Hematopoietic multipotent progenitor cell treated with erythropoietin and hydrocortisone succinate and interleukin-3 and kit ligand, for 8 days (in vitro differentiated cells): ENCODE measurements at regions not wholly inside any gene's neighbourhood (a gene's known extent, or its start where the extent isn't known, plus 50 kb on each side); places are given as distances from the start of the nearest gene placed in this dataset.
A peak's percentile ranks its signal among the peaks of the same experiment; 100 is the strongest.
"Not testable (repeated sequence)": the region's sequence is repeated elsewhere in the genome, so short reads cannot be mapped to it uniquely, and the experiment has no call there.

ENCODE experiments used
- DNase-seq: peaks from one replicate; pipeline ENCODE4 v3.0.0-alpha.2; 2015

- no peak for DNase-seq
Observed at GRCh38 chr4:20196476-20196875, 55.2 kb upstream of the SLIT2 start.

GRCh38 chr4:20195071-20195885 is 56.4 kb upstream of the SLIT2 start:
- no peak for DNase-seq

- peak; percentile 1 for DNase-seq
Observed at GRCh38 chr4:20194123-20195013, 57.3 kb upstream of the SLIT2 start.

DNA sequence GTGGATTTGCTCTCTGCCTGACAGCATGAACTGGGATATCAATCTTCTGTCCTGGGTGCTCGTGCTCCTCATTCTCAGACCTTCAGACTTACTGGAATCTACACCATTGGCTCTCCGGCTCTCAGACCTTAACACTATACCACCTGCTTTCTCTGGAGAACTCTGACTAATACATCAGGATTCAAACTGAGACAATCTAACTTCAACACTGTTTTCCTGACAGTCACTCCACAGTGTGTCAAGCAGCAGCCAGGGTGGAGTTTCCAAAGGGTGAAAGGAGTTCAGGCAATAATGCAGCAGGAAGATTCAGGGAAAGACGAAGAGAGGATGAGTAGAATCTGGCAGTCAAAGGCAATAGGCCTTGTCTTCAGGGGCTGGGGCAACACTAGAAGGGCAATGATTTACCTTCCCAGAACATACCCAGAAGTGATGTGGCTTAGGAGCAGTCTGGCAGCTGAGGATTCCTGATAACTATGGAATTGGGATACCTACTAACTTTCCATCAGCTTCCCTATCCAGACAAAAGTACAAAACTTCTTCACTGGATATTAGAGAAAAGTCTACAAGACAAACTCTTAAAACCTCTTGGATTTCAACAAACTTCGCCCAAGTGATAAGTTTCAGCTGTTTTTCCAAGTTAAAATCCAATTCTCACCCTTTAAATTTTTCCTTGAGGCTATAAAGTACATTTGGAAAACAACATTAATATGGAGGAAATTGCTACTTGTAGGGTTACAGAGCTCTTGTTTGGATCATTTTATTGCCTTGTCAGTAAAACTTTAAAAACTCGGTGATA is 58.4 kb upstream of the SLIT2 start:
- DNase-seq, result no peak

DNA sequence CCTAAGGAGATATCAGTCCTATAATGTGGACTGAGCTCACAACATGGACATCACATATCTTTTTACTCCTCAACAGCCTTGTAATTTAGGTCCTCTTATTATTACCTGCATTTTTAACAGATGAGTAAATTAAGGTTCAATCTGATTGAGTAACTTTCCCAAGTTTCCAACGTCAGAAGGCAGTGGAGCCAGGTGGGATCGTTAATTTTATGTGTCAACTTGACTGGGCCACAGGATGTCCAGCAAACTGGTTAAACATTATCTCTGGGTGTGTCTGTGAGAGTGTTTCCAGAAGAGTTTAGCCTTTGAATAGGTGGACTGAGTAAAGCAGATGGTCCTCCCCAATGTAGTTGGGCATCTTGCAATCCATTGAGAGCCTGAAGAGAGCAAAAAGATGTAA is 59.0 kb upstream of the SLIT2 start:
- no peak for DNase-seq

GRCh38 chr4:20185103-20185502 is 66.6 kb upstream of the SLIT2 start:
- no peak for DNase-seq

DNA sequence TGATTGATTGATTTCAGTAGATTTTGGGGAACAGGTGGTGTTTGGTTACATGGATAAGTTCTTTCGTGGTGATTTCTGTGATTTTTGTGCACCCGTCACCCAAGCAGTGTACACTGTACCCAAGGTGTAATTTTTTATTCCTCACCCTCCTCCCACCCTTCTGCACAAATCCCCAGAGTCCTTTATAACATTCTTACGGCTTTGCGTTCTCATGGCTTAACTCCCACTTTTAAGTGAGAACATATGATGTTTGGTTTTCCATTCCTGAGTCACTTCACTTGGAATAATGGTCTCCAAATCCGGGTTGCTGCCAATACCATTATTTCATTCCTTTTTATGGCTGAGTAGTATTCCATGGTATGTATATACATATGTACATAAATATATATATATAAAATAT is 68.6 kb upstream of the SLIT2 start:
- not testable (repeated sequence) for DNase-seq

GRCh38 chr4:20181926-20182325 is 69.8 kb upstream of the SLIT2 start:
- DNase-seq, result no peak

DNA sequence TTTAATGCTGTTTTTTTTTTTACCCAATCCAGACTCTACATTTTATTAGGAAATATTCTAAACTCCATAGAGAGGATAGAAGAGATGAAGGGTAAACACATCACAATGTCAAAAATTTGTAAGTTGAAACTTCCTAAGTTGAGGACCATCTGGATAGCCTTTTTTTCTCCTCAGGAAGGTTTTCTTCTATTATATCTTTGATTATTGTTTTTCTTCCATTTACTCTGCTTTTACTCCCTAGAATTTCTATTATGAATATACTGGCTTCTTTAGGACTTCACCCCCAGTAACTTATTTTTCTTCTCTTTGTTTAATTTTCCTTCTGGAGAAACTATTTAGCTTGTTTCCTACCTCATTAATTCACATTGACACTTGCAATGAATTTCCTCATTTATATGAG is 71.2 kb upstream of the SLIT2 start:
- no peak for DNase-seq

GRCh38 chr4:20178902-20179576 is 72.7 kb upstream of the SLIT2 start:
- DNase-seq, result no peak

- no peak for DNase-seq
Observed at GRCh38 chr4:20176881-20177280, 74.8 kb upstream of the SLIT2 start.

DNA sequence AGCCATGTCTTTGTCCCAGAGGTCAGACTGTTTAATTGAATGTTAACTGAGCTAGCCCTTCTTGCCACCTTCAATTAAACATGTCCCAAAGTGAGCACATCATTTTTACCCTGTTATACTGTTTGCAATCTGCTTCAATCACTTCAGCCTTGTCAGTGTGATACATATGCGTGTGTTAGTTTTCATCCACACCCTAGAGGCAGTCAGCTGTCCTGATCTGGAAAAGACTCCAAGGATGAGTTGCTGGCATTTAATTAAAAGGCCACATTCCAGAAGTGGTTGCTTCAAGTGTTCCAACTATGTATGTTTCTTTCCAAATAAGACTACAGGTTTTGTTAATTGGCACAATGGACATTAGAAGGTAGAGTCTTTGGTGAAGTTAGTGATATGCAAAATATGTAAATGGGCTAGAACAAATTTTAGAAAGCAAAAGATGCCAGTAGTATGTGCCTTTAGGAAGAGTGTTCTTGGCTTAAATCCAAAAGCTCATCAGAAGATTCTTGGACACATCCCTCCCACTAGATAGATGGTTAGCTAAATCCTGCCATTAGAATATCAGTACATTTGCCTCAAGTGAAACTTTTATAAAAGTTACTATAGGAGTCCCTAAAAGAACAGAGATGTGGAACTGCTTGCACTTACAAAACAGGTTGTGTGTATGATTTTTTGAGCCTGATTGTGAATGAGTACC is 79.5 kb upstream of the SLIT2 start:
- DNase-seq, result no peak

- DNase-seq, result no peak
Observed at GRCh38 chr4:20166544-20166943, 85.2 kb upstream of the SLIT2 start.

GRCh38 chr4:20159516-20159915 is 92.2 kb upstream of the SLIT2 start:
- no peak for DNase-seq

DNA sequence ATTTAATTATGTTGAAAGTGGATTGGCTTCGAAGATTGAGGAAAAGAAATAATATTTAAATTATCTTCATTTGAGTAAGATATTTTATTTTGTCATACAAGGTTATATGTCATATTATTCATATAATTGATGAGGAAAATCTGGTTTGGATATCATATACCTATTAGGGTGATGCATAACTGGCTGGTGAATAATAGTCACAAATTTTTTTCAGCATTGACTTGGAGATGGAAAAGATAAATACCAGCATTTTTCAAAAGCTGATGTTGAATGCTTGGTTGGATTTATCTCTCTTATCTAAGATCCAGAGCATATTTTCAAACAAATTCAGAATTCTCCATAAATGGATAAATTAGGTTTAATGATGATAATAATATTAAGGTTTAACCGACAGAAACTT is 93.5 kb upstream of the SLIT2 start:
- DNase-seq, result no peak

- DNase-seq, result no peak
Observed at GRCh38 chr4:20151436-20151835, 100.3 kb upstream of the SLIT2 start.

GRCh38 chr4:20149143-20149542 is 102.6 kb upstream of the SLIT2 start:
- not testable (repeated sequence) for DNase-seq

- DNase-seq, result no peak
Observed at GRCh38 chr4:20137176-20137575, 114.5 kb upstream of the SLIT2 start.

- DNase-seq, result no peak
Observed at GRCh38 chr4:20127626-20128025, 124.1 kb upstream of the SLIT2 start.

- no peak for DNase-seq
Observed at GRCh38 chr4:20126906-20127305, 124.8 kb upstream of the SLIT2 start.

DNA sequence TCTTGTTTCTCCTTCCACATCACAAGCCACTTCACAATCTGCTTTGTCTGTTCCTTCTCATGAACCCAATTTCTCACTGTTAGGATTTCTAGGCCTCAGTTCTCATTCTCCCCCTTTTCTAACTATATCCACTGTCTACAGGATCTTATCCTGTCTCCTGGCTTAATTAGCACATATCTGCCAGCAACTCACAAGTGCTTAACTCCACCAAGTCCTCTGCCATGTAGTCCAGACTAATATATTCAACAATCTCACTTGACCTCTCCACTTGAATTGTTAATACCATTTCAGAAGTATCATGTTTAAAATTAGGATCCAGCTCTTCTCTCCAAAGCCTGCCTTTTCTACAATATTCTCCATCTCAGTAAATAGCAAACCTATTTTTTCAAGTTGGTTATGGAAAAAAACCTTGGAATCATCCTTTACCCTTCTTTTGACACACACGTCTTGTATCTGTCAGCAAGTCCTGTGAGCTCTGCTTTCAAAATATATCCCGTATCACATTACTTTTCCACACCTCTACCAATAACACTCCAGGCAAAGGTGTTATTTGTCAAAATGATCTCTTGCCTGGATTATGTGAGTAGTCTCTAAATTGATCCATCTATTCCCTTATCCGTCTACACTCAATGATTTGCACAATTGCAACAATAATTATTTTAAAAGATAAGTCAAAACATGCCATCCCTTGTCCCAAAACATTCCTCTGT is 127.2 kb upstream of the SLIT2 start:
- no peak for DNase-seq
